GM23248 (cell line): ENCODE measurements at regions not wholly inside any gene's neighbourhood (a gene's known extent, or its start where the extent isn't known, plus 50 kb on each side); places are given as distances from the start of the nearest gene placed in this dataset.
A peak's percentile ranks its signal among the peaks of the same experiment; 100 is the strongest.

Experiments used
- DNase-seq: peaks from one replicate; pipeline ENCODE4 v3.0.0-alpha.2; 2015
- H2AFZ ChIP-seq: fragments of 200-600 bp; sonication (generic); 2 replicates; pipeline ENCODE4 v1.6.1; 2016; ENCODE audit warnings: antibody characterized with exemption
- H3F3A ChIP-seq: fragments of 200-600 bp; sonication (generic); 2 replicates; pipeline ENCODE4 v1.6.1; 2016; ENCODE audit warnings: mild to moderate bottlenecking, antibody characterized with exemption, mixed run types; ENCODE audit not compliant: insufficient read depth
- H3K27ac ChIP-seq: fragments of 200-600 bp; sonication (generic); 2 replicates; pipeline ENCODE4 v1.5.1; 2016; ENCODE audit warnings: mild to moderate bottlenecking
- H3K27me3 ChIP-seq: fragments of 200-600 bp; sonication (generic); replicated peaks from 2 replicates; pipeline ENCODE4 v1.6.1; 2016; ENCODE audit warnings: mild to moderate bottlenecking; ENCODE audit not compliant: insufficient read depth
- H3K36me3 ChIP-seq: fragments of 200-600 bp; sonication (generic); 2 replicates; pipeline ENCODE4 v1.6.1; 2016; ENCODE audit warnings: low read depth, mild to moderate bottlenecking
- H3K4me1 ChIP-seq: fragments of 200-600 bp; sonication (generic); 2 replicates; pipeline ENCODE4 v1.6.1; 2016; ENCODE audit warnings: mild to moderate bottlenecking; ENCODE audit not compliant: insufficient read depth
- H3K4me2 ChIP-seq: fragments of 200-600 bp; sonication (generic); one replicate; pipeline ENCODE4 v1.6.1; 2016; ENCODE audit warnings: mild to moderate bottlenecking; ENCODE audit not compliant: unreplicated experiment
- H3K4me3 ChIP-seq: fragments of 200-600 bp; sonication (generic); 2 replicates; pipeline ENCODE4 v1.5.1; 2016; ENCODE audit warnings: mild to moderate bottlenecking
- H3K79me2 ChIP-seq: fragments of 200-600 bp; sonication (generic); 2 replicates; pipeline ENCODE4 v1.6.1; 2016; ENCODE audit warnings: mild to moderate bottlenecking; ENCODE audit not compliant: insufficient read depth
- H3K9ac ChIP-seq: fragments of 200-600 bp; sonication (generic); 2 replicates; pipeline ENCODE4 v1.6.1; 2016; ENCODE audit warnings: mild to moderate bottlenecking
- H3K9me2 ChIP-seq: fragments of 200-600 bp; sonication (generic); 2 replicates; pipeline ENCODE4 v1.6.1; 2016; ENCODE audit warnings: mixed run types, mild to moderate bottlenecking, moderate library complexity; ENCODE audit not compliant: insufficient read depth
- H3K9me3 ChIP-seq: fragments of 200-600 bp; sonication (generic); one replicate; pipeline ENCODE4 v1.6.1; 2017; ENCODE audit warnings: low read depth
- H4K20me1 ChIP-seq: fragments of 200-600 bp; sonication (generic); 2 replicates; pipeline ENCODE4 v1.6.0; 2016; ENCODE audit not compliant: insufficient read depth
- EZH2 ChIP-seq: fragments of 200-600 bp; sonication (generic); IDR thresholded peaks from 2 replicates; pipeline ENCODE4 v1.6.1; 2018; ENCODE audit warnings: antibody characterized with exemption, mild to moderate bottlenecking; ENCODE audit not compliant: insufficient read depth, poor library complexity, severe bottlenecking
- EZH2phosphoT487 ChIP-seq: fragments of 200-600 bp; sonication (generic); IDR thresholded peaks from 2 replicates; pipeline ENCODE4 v1.6.1; 2018; ENCODE audit warnings: antibody characterized with exemption, moderate library complexity, mild to moderate bottlenecking, low read depth; ENCODE audit not compliant: insufficient read depth
- WGBS, 2 experiments: methylation state at CpG; one replicate each; pipeline ENCODE4 v1.1.6; 2015 to 2017; ENCODE audit warnings: low lambda C conversion rate in 2 of 2, low coverage in 1 of 2; ENCODE audit errors: missing lambda C conversion rate in 2 of 2; 5-methylcytosine and 5-hydroxymethylcytosine counted together
- in situ Hi-C: fragments of 300-500 bp; cut with MboI; formaldehyde crosslinking; loops from 2 replicates; pipeline ENCODE4 v1.15.0; 2020

DNA sequence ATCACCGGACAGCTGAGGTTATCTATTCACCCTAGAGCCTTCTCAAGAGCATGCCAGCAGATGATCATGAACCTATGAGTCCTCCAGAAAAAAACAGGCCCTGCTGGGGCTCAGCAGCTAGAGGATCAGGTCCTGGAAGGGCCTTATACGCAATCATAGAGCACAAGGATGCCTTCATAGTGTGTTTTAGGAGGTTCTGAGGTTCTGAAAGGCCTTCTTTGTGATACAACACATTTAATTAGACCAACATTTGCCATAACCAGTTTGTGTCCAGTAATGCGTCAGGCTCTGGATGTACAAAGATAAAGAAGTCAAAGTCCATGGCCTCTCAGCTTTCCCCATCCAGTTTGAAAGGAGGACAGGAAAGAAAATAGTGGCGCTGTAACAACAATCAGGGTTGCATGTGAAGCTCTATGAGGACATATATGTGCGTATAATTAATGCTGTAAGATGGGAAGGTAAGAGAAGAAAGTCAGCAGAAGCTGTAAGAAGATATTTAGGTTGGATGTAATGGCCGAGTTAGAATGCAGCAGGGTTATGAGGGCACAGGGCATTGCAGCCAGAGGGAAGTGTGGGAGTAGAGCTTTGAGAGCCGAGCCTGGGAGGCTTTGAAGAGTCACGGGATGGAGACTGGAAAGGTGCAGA is 302.6 kb upstream of the TBL1XR1 start:
- H2AFZ ChIP-seq = no peak overlapping the region
- WGBS, 2 experiments = 92 to 93% methylated on average over 8 of the region's 8 CpGs
- TF ChIP-seq EZH2phosphoT487 = no peak
- no peak for TF ChIP-seq EZH2
- no peaks in the 10 kb centered on the region for H3K9me3 ChIP-seq
- no peak overlapping the region for H3K27ac ChIP-seq
- no peak overlapping the region for H3K4me2 ChIP-seq
- no peaks in the 10 kb centered on the region for H3K36me3 ChIP-seq
- DNase-seq = no peak
- H4K20me1 ChIP-seq = no peaks in the 10 kb centered on the region
- H3K4me3 ChIP-seq = no peak overlapping the region
- H3K9me2 ChIP-seq = no peaks in the 10 kb centered on the region
- in situ Hi-C loops = no loop called here
- no peaks in the 10 kb centered on the region for H3K4me1 ChIP-seq
- no peaks in the 10 kb centered on the region for H3F3A ChIP-seq
- no peaks in the 10 kb centered on the region for H3K79me2 ChIP-seq
- no peak overlapping the region for H3K9ac ChIP-seq
- H3K27me3 ChIP-seq = no peaks in the 10 kb centered on the region

DNA sequence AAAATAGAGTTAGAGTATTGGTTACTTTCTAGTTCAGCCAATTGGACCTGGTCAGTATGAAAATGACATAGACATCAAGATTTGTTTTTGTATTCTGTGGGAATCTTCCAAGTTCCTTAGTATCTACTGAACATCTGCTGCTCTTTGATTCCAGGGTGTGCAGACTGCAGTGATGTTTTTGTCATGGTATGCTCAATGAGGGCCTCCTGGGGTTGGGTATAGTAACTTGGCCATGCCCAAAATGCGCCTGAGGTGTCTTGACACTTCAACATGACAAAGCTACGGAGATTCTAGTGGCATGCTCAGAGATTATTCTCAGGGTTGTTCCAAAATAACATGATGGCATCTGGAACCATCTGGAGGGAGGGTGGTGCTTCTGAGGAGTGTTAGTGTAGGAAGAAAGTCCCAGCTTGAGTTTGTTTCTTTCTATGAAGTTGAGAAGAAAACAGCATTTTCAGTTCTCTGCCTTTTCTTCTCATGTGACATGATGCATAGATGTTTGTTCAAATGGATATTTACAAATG is 313.5 kb upstream of the TBL1XR1 start:
- H3K9me2 ChIP-seq = no peaks in the 10 kb centered on the region
- in situ Hi-C loops = no loop called here
- no peak overlapping the region for H3K4me3 ChIP-seq
- no peaks in the 10 kb centered on the region for H3K4me1 ChIP-seq
- H3F3A ChIP-seq = no peaks in the 10 kb centered on the region
- H3K27ac ChIP-seq = no peak overlapping the region
- H2AFZ ChIP-seq = 0 out of 2 replicates have a peak overlapping the region, but pooled peaks have one; percentile 17
- H3K79me2 ChIP-seq = no peaks in the 10 kb centered on the region
- no peaks in the 10 kb centered on the region for H3K9me3 ChIP-seq
- no peak for DNase-seq
- H3K27me3 ChIP-seq = no peaks in the 10 kb centered on the region
- no peaks in the 10 kb centered on the region for H4K20me1 ChIP-seq
- TF ChIP-seq EZH2phosphoT487 = no peak
- TF ChIP-seq EZH2 = no peak
- no peak overlapping the region for H3K9ac ChIP-seq
- no peaks in the 10 kb centered on the region for H3K36me3 ChIP-seq
- H3K4me2 ChIP-seq = no peak overlapping the region
- WGBS, 2 experiments = 47 to 56% methylated on average over 2 of the region's 2 CpGs

DNA sequence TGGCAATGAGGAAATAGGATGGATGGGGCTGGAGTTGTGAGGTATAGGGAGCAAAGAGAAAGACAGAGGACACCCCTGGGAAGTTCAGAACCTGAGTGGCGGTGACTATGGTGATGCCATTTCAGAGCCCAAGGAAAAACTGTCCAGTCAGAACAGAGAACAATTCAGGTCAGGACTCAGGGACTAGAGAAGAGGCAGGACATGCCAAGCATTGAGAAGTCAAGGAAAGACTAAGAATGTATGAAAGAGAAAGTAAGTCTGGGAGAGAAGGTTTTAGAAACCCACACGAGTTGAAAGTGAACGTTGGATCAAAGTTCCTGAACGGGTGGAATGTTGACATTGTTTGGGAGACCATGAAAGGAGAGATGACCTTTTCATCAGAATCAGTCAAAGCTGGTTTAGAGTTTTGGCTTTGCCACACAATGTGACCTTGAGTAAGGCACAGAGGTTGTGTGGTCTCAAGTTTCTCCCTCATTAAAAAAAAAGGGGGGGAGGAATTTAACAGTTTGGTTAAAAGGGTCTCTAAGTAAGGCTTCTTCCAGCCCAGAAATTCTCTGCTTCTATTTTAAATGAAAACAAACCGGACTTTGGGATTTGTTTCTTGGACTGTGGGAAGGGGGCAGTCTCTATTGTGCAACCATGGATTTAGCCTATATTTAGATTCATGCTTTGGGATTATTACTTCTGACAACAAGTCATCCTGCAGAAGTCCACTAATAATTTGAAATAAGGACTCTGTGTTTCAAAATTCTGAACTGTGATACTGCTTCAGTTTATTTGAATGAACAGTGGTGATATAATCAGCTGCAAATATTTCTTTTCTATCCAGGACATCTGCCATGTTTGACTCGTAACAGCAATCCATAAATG is 315.9 kb upstream of the TBL1XR1 start:
- H2AFZ ChIP-seq = no peak overlapping the region
- DNase-seq = no peak

DNA sequence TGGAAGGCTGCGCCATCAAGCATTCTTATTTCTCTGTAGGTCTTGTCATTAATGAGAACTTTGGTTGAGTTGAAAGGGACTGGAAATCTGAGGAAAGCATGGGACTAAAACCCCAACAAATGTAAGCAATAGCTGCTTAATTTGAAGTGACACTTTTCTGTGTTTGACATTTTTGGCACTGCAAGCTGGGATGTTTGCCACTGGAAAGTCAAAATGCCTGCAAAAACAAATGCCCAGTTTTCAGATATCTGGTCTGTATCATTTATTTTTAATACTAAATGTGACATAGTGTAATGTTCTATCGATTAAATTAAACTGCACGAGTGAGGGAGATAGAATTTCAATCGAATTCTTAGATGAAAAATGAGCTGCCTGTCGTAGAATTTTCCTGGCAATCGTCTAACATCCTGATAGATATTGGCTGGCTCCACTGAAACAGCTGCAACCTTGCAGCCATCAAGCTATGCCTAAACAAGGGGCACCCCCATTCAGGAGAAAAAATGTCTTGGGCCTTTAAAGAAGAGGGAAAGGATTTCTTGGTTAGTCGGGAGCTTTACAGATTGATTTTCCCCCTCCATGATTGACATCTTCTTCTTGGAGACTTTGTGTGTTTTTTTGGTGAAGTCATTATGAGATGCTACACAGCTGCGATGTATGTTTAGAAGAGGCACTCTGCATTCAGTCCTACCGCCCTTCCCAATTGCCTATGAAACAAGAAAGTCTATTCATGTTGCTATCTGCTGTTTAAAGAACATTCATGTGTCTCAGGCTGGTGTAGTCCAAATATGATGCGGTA is 316.7 kb upstream of the TBL1XR1 start:
- in situ Hi-C loops = no loop called here
- TF ChIP-seq EZH2 (no peak), EZH2phosphoT487 (no peak)
- H3K4me2 ChIP-seq = no peak overlapping the region
- H3K4me3 ChIP-seq = no peak overlapping the region
- no peaks in the 10 kb centered on the region for H3K9me2 ChIP-seq
- no peaks in the 10 kb centered on the region for H3K9me3 ChIP-seq
- H3K4me1 ChIP-seq = peaks cover 12% of the 10 kb centered on the region
- H3K27me3 ChIP-seq = no peaks in the 10 kb centered on the region
- no peaks in the 10 kb centered on the region for H3K79me2 ChIP-seq
- H3K27ac ChIP-seq = no peak overlapping the region
- no peaks in the 10 kb centered on the region for H4K20me1 ChIP-seq
- DNase-seq = no peak
- no peak overlapping the region for H3K9ac ChIP-seq
- H3F3A ChIP-seq = no peaks in the 10 kb centered on the region
- 47 to 55% methylated on average over 10 of the region's 10 CpGs for WGBS, 2 experiments
- H2AFZ ChIP-seq = no peak overlapping the region
- no peaks in the 10 kb centered on the region for H3K36me3 ChIP-seq

More for the DNA sequence above, 315.9 kb upstream of the TBL1XR1 start:
- Histone ChIP-seq H3K4me2 (no peak overlapping the region), H3K4me1 (peaks cover 12% of the 10 kb centered on the region), H3K27me3 (no peaks in the 10 kb centered on the region), H3K9me2 (no peaks in the 10 kb centered on the region), H3K27ac (no peak overlapping the region), H3K79me2 (no peaks in the 10 kb centered on the region), H3K9ac (no peak overlapping the region), H3F3A (no peaks in the 10 kb centered on the region), H3K4me3 (no peak overlapping the region), H4K20me1 (no peaks in the 10 kb centered on the region), H3K9me3 (no peaks in the 10 kb centered on the region), H3K36me3 (no peaks in the 10 kb centered on the region)
- TF ChIP-seq EZH2 (no peak), EZH2phosphoT487 (no peak)
- in situ Hi-C loops = no loop called here
- 63 to 69% methylated on average over 6 of the region's 6 CpGs for WGBS, 2 experiments
